ENCODE measurements at regions not wholly inside any gene's neighbourhood (a gene's known extent, or its start where the extent isn't known, plus 50 kb on each side); places are given as distances from the start of the nearest gene placed in this dataset.

DNA sequence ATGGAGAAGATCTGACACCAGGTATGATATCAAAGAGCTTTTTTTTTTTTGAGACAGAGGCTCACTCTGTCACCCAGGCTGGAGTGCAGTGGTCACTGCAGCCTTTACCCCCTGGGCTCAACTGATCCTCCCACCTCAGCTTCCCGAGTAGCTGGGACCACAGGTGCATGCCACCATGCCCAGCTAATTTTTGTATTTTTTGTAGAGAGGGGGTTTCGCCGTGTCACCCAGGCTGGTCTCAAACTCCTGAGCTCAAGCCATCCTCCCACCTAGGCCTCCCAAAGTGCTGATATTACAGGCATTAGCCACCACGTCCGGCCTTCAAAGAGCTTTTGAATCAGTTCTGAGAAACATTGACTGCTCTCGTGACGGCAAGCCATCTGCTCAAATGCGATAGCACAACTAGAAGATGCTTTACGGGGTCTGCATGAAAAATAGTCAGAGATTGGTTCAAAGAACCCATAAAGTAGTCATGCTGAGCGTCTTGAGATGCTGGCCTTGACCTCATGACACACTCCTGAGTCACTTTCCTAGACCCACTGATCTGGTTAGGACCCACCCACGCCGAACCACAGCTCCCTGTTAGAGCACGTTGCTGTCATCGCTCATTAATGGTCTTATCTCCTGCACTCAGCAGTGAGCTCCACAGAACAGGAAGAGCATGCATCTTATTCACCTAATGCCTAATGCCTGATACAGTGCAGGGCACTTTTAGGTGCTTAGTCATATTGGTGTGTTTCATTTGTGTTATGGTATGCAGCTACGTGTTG lies 57.0 kb upstream of the NR2F2 start:
- TF ChIP-seq CTCF (IDR thresholded peaks at IDR 0.05) = no peak
- no peak for TF ChIP-seq POLR2A (IDR thresholded peaks at IDR 0.05)
- no peak for TF ChIP-seq POLR2AphosphoS5 (IDR thresholded peaks at IDR 0.05)
